ENCODE measurements at regions not wholly inside any gene's neighbourhood (a gene's known extent, or its start where the extent isn't known, plus 50 kb on each side); places are given as distances from the start of the nearest gene placed in this dataset.

- Histone ChIP-seq H3K4me3 (ENCODE audit: low read depth, low read length) (no peak overlapping the region), H3K27me3 (ENCODE audit: control insufficient read depth, insufficient read depth, low read length) (peaks cover 27% of the 10 kb centered on the region), H3K36me3 (ENCODE audit: control insufficient read depth, insufficient read depth, low read length) (no peaks in the 10 kb centered on the region)
- DNase-seq (ENCODE audit: low read depth), result no peak
- no peak for TF ChIP-seq CTCF (IDR thresholded peaks at IDR 0.05; ENCODE audit: insufficient read depth, low read length, poor library complexity, severe bottlenecking)
Measured at GRCh38 chr3:127100459-127101410, 92.2 kb upstream of the PRR23E start.

GRCh38 chr3:127101411-127102187, 91.3 kb upstream of the PRR23E start:
- peaks cover 23% of the 10 kb centered on the region for H3K27me3 ChIP-seq (ENCODE audit: control insufficient read depth, insufficient read depth, low read length)
- H3K4me3 ChIP-seq (ENCODE audit: low read depth, low read length), result no peak overlapping the region
- no peaks in the 10 kb centered on the region for H3K36me3 ChIP-seq (ENCODE audit: control insufficient read depth, insufficient read depth, low read length)
- TF ChIP-seq CTCF (IDR thresholded peaks at IDR 0.05; ENCODE audit: insufficient read depth, low read length, poor library complexity, severe bottlenecking), result no peak
- no peak for DNase-seq (ENCODE audit: low read depth)

GRCh38 chr3:127102188-127102520, 90.8 kb upstream of the PRR23E start:
- no peak for DNase-seq (ENCODE audit: low read depth)
- TF ChIP-seq CTCF (IDR thresholded peaks at IDR 0.05; ENCODE audit: insufficient read depth, low read length, poor library complexity, severe bottlenecking), result no peak
- H3K36me3 ChIP-seq (ENCODE audit: control insufficient read depth, insufficient read depth, low read length), result no peaks in the 10 kb centered on the region
- H3K4me3 ChIP-seq (ENCODE audit: low read depth, low read length), result no peak overlapping the region
- peaks cover 20% of the 10 kb centered on the region for H3K27me3 ChIP-seq (ENCODE audit: control insufficient read depth, insufficient read depth, low read length)

DNA sequence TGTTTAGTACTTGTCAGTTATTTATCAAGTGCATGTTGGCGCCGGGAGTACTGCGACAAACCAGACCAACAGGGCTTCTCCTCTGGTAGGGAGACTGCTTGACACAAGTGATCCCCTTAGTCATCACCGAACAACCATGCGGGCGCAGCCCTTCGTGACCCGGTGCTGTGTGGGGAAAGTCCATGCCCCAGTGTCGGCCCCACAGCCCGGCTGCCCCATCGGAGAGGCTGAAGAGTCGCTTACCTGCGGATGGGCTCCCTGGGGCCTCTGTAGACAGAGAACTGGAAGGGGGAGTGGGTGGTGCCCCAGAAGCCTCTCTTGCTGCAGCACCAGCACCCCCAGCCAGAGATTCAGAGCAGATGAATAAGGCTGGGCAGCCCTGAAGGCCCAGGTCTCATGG, 90.3 kb upstream of the PRR23E start:
- Histone ChIP-seq H3K27me3 (ENCODE audit: control insufficient read depth, insufficient read depth, low read length) (peaks cover 15% of the 10 kb centered on the region), H3K36me3 (ENCODE audit: control insufficient read depth, insufficient read depth, low read length) (no peaks in the 10 kb centered on the region), H3K4me3 (ENCODE audit: low read depth, low read length) (no peak overlapping the region)
- no peak for DNase-seq (ENCODE audit: low read depth)
- TF ChIP-seq CTCF (IDR thresholded peaks at IDR 0.05; ENCODE audit: insufficient read depth, low read length, poor library complexity, severe bottlenecking), result no peak

DNA sequence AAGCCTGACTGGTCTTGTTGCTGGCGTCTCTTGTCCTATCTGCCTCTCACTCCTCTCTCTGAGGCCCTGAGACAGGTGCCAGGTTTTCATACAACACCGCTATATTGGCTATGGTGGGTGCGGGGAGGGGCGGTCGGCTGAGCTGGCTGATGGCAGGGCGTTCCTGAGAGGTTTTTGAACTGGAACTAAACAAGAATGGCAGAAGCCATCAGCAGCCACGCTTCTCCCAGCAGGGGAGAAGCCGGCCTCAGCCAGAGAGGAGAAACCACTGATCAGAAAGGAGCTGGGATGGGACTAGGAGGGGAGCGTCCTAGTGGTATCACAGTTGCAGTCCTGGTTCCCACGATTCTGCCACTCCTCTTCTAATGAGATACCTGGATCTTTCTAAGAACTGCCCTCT, 89.9 kb upstream of the PRR23E start:
- Histone ChIP-seq H3K27me3 (ENCODE audit: control insufficient read depth, insufficient read depth, low read length) (peaks cover 14% of the 10 kb centered on the region), H3K4me3 (ENCODE audit: low read depth, low read length) (no peak overlapping the region), H3K36me3 (ENCODE audit: control insufficient read depth, insufficient read depth, low read length) (no peaks in the 10 kb centered on the region)
- no peak for TF ChIP-seq CTCF (IDR thresholded peaks at IDR 0.05; ENCODE audit: insufficient read depth, low read length, poor library complexity, severe bottlenecking)
- no peak for DNase-seq (ENCODE audit: low read depth)

All from kidney epithelial cell (primary cell).